Activated naive CD4-positive, alpha-beta T cell (primary cell): ENCODE measurements at regions not wholly inside any gene's neighbourhood (a gene's known extent, or its start where the extent isn't known, plus 50 kb on each side); places are given as distances from the start of the nearest gene placed in this dataset.
"Not testable (repeated sequence)": the region's sequence is repeated elsewhere in the genome, so short reads cannot be mapped to it uniquely, and the experiment has no call there.

Source experiments
- DNase-seq, 4 experiments: peaks; one replicate each; lab custom pipeline; 2025; lab: John Stamatoyannopoulos, UW

- DNase-seq, result no peak
Observed at GRCh38 chr11:112617977-112618826, 343.0 kb upstream of the NCAM1 start.

GRCh38 chr11:112619106-112619505 is 342.1 kb upstream of the NCAM1 start:
- no peak for DNase-seq

- no peak for DNase-seq
Observed at GRCh38 chr11:112620621-112621394, 340.4 kb upstream of the NCAM1 start.

GRCh38 chr11:112623057-112623456 is 338.2 kb upstream of the NCAM1 start:
- no peak for DNase-seq

GRCh38 chr11:112624431-112624830 is 336.8 kb upstream of the NCAM1 start:
- DNase-seq, result no peak

GRCh38 chr11:112624971-112625370 is 336.2 kb upstream of the NCAM1 start:
- DNase-seq, result not testable (repeated sequence)

- DNase-seq, result no peak
Observed at GRCh38 chr11:112625814-112626213, 335.4 kb upstream of the NCAM1 start.

- DNase-seq, result no peak
Observed at GRCh38 chr11:112626731-112627130, 334.5 kb upstream of the NCAM1 start.

- DNase-seq, result no peak
Observed at GRCh38 chr11:112627588-112628045, 333.6 kb upstream of the NCAM1 start.

- no peak for DNase-seq
Observed at GRCh38 chr11:112628676-112629075, 332.5 kb upstream of the NCAM1 start.

- no peak for DNase-seq
Observed at GRCh38 chr11:112630496-112630895, 330.7 kb upstream of the NCAM1 start.

- DNase-seq, result no peak
Observed at GRCh38 chr11:112631333-112631732, 329.9 kb upstream of the NCAM1 start.

GRCh38 chr11:112632866-112633505 is 328.2 kb upstream of the NCAM1 start:
- DNase-seq, result no peak

GRCh38 chr11:112634551-112634950 is 326.7 kb upstream of the NCAM1 start:
- no peak for DNase-seq

- no peak for DNase-seq
Observed at GRCh38 chr11:112634995-112635737, 326.1 kb upstream of the NCAM1 start.

- no peak for DNase-seq
Observed at GRCh38 chr11:112637076-112637475, 324.1 kb upstream of the NCAM1 start.

- no peak for DNase-seq
Observed at GRCh38 chr11:112637876-112638275, 323.3 kb upstream of the NCAM1 start.

GRCh38 chr11:112639469-112639868 is 321.8 kb upstream of the NCAM1 start:
- no peak for DNase-seq

- DNase-seq, result no peak
Observed at GRCh38 chr11:112643416-112643815, 317.8 kb upstream of the NCAM1 start.

- no peak for DNase-seq
Observed at GRCh38 chr11:112644410-112645131, 316.6 kb upstream of the NCAM1 start.

- DNase-seq, result no peak
Observed at GRCh38 chr11:112649856-112650255, 311.4 kb upstream of the NCAM1 start.
